ENCODE measurements at regions not wholly inside any gene's neighbourhood (a gene's known extent, or its start where the extent isn't known, plus 50 kb on each side); places are given as distances from the start of the nearest gene placed in this dataset.

DNA sequence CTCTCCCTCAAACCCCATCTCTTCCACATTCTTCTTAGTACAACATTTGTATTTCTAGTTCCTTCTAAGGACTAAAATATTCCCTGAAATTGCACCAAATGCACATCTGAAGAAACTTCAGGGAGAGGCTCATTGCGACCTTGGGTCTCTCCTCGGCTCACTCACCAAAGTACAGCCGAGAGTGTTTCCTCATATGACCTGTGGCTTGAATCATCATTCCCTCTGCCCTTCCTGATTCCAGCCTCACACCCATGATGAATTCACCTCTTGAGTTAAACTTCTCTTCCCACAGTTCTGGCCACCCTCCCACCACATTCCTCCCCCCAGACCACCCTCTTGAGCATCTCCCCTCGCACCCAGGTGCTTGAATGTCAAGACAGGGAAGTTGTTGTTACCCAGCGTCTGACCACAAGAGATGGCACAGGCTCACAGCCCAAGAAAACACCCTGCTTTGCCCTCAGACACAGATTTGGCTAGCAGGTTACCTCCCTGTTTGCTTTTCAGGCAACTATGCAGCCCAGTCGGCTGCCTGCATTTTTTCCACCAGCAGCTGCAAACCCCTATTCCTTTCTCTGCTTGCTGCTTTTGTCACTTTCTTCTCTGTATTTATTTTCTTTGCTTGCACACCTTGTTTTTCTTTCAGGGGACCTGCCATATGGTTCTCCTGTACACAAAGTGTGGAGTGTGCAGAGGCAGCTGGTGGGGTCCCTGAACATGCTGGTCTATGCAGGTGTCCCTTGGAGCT lies 214.8 kb downstream of the SPATA18 start:
- H3K36me3 ChIP-seq (ENCODE audit: control insufficient read depth in 5 of 5, insufficient read depth in 5 of 5, low read length in 5 of 5) = no peaks in the 10 kb centered on the region
- H3K4me3 ChIP-seq (ENCODE audit: low read depth in 1 of 5, low read length in 5 of 5) = no peak overlapping the region
- no peaks in the 10 kb centered on the region for H3K27me3 ChIP-seq (ENCODE audit: control insufficient read depth in 5 of 5, insufficient read depth in 4 of 5, low read length in 5 of 5)
- H3K9me3 ChIP-seq (ENCODE audit: control insufficient read depth in 5 of 5, low read length in 5 of 5) = no peaks in the 10 kb centered on the region
- no peak overlapping the region for H3K9ac ChIP-seq (ENCODE audit: low read length in 5 of 5)
- H3K4me1 ChIP-seq (ENCODE audit: control insufficient read depth in 5 of 5, insufficient read depth in 5 of 5, low read length in 5 of 5) = peaks cover 2 to 15% (median 6%) of the 10 kb centered on the region in 5 donors
- H3K27ac ChIP-seq (ENCODE audit: low read depth, low read length) = no peak overlapping the region

DNA sequence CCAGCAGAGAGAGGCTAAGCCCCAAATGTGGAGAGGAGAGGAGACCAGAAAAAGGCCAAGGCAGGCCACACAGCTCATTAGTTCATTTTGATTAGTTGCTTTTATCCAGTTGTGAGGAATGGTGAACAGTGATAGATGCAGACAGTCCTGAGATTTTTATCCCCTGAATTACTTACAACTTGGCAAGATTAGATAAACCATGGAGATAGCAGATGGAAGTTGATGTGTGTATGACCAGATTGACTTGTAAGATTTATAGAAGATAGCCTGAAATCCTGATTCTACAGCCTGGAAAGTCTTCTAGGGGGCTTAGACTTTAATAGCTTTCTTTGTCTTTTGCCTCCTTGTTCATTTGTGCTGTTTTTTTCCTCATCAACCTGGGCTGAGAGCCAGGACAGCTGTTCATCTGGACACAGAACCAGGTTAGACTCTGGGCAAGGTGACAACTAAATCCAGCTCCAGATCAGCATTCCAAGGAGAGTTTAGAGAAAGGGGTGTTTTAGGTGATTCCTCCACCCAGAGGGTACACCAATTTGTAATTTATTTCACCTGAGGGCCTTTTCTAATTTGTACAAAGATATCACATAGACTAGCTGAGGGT lies 215.5 kb downstream of the SPATA18 start:
- H3K27ac ChIP-seq (ENCODE audit: low read depth, low read length) = no peak overlapping the region
- H3K4me3 ChIP-seq (ENCODE audit: low read depth in 1 of 5, low read length in 5 of 5) = no peak overlapping the region
- H3K9ac ChIP-seq (ENCODE audit: low read length in 5 of 5) = no peak overlapping the region
- H3K4me1 ChIP-seq (ENCODE audit: control insufficient read depth in 5 of 5, insufficient read depth in 5 of 5, low read length in 5 of 5) = peaks cover 0 to 10% (median 2%) of the 10 kb centered on the region in 5 donors
- H3K9me3 ChIP-seq (ENCODE audit: control insufficient read depth in 5 of 5, low read length in 5 of 5) = no peaks in the 10 kb centered on the region
- H3K36me3 ChIP-seq (ENCODE audit: control insufficient read depth in 5 of 5, insufficient read depth in 5 of 5, low read length in 5 of 5) = no peaks in the 10 kb centered on the region
- no peaks in the 10 kb centered on the region for H3K27me3 ChIP-seq (ENCODE audit: control insufficient read depth in 5 of 5, insufficient read depth in 4 of 5, low read length in 5 of 5)

DNA sequence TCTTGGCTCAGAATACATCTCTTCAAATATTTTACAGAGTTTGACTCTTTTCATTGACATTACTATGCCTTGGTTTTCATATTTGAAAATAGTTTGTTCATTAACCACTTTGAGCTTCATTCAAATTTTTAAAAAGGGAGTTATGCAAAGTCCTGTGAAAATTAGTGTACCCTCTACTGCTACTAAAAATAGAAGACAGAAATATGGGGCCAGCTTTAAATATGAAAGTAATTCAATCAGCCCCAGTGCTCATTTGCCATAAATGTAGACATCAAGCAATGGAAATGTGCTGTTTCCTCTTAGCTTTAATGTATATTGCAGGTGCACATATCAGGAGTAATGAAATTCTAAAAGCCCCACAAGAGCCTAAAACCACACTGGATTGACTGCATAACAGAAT lies 218.7 kb downstream of the SPATA18 start:
- H3K27ac ChIP-seq (ENCODE audit: low read depth, low read length) = no peak overlapping the region
- H3K36me3 ChIP-seq (ENCODE audit: control insufficient read depth in 5 of 5, insufficient read depth in 5 of 5, low read length in 5 of 5) = no peaks in the 10 kb centered on the region
- H3K4me3 ChIP-seq (ENCODE audit: low read depth in 1 of 5, low read length in 5 of 5) = no peak overlapping the region
- H3K9me3 ChIP-seq (ENCODE audit: control insufficient read depth in 5 of 5, low read length in 5 of 5) = peaks cover 0 to 5% (median 3%) of the 10 kb centered on the region in 5 donors
- H3K27me3 ChIP-seq (ENCODE audit: control insufficient read depth in 5 of 5, insufficient read depth in 4 of 5, low read length in 5 of 5) = no peaks in the 10 kb centered on the region
- H3K9ac ChIP-seq (ENCODE audit: low read length in 5 of 5) = no peak overlapping the region
- H3K4me1 ChIP-seq (ENCODE audit: control insufficient read depth in 5 of 5, insufficient read depth in 5 of 5, low read length in 5 of 5) = no peaks in the 10 kb centered on the region

DNA sequence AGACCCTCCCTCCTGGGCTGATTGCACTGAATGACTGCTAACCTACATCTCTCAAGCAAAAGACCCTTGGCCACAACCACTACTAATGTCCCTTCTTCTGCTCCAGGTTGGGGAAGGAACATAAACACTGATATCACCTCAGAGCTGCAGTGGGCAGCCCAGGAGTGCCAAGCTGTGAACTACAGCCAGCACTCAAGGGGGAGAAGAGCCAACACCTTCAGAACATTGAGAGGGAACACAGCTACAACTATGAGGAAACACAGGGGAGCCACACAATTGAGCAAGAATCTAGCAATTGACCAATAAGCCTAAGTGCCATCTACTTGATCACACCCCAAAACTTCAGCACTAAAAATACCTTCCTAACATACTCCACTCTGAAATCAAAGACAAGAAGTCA lies 222.8 kb downstream of the SPATA18 start:
- H3K4me3 ChIP-seq (ENCODE audit: low read depth in 1 of 5, low read length in 5 of 5) = no peak overlapping the region
- H3K27ac ChIP-seq (ENCODE audit: low read depth, low read length) = no peak overlapping the region
- no peak overlapping the region for H3K9ac ChIP-seq (ENCODE audit: low read length in 5 of 5)
- H3K27me3 ChIP-seq (ENCODE audit: control insufficient read depth in 5 of 5, insufficient read depth in 4 of 5, low read length in 5 of 5) = no peaks in the 10 kb centered on the region
- no peaks in the 10 kb centered on the region for H3K36me3 ChIP-seq (ENCODE audit: control insufficient read depth in 5 of 5, insufficient read depth in 5 of 5, low read length in 5 of 5)
- no peaks in the 10 kb centered on the region for H3K4me1 ChIP-seq (ENCODE audit: control insufficient read depth in 5 of 5, insufficient read depth in 5 of 5, low read length in 5 of 5)
- peaks cover 0 to 16% (median 6%) of the 10 kb centered on the region in 5 donors for H3K9me3 ChIP-seq (ENCODE audit: control insufficient read depth in 5 of 5, low read length in 5 of 5)

DNA sequence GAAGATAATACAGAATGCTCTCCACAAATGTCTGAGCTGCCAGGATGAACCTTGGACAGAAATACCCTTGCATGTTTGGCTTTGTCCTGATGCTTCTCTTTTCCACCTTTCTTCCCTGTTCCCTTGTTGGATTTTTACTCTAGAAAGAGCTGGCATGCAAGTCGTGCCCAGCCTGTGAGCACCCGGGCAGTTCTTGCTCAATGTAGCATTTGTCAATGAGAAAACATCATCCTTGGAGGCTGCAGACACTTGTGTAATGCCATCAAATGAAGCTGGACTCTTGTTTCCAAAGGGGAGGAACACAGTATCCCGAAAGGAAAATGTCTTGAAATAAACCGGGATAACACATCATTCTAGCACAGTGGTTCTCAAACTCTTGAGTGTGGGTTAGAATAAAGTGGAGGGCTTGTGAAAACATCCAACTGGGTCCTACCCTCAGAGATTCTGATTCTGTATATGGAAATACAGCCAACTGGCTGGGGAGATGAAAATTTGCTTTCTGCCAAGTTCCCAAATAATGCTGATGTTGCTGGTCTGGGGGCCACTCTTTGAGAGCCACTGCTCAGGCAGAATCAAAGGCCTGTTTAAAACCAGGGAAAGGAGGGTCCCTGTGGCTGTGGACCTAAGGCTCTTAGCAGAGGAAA lies 237.2 kb downstream of the SPATA18 start:
- no peaks in the 10 kb centered on the region for H3K36me3 ChIP-seq (ENCODE audit: control insufficient read depth in 5 of 5, insufficient read depth in 5 of 5, low read length in 5 of 5)
- H3K9ac ChIP-seq (ENCODE audit: low read length in 5 of 5) = no peak overlapping the region
- H3K4me3 ChIP-seq (ENCODE audit: low read depth in 1 of 5, low read length in 5 of 5) = no peak overlapping the region
- no peaks in the 10 kb centered on the region for H3K9me3 ChIP-seq (ENCODE audit: control insufficient read depth in 5 of 5, low read length in 5 of 5)
- H3K27ac ChIP-seq (ENCODE audit: low read depth, low read length) = no peak overlapping the region
- H3K27me3 ChIP-seq (ENCODE audit: control insufficient read depth in 5 of 5, insufficient read depth in 4 of 5, low read length in 5 of 5) = no peaks in the 10 kb centered on the region
- H3K4me1 ChIP-seq (ENCODE audit: control insufficient read depth in 5 of 5, insufficient read depth in 5 of 5, low read length in 5 of 5) = no peaks in the 10 kb centered on the region

GRCh38 chr4:52290466-52290865 lies 239.4 kb downstream of the SPATA18 start:
- Histone ChIP-seq H3K36me3 (ENCODE audit: control insufficient read depth in 5 of 5, insufficient read depth in 5 of 5, low read length in 5 of 5) (no peaks in the 10 kb centered on the region), H3K9ac (ENCODE audit: low read length in 5 of 5) (no peak overlapping the region), H3K4me1 (ENCODE audit: control insufficient read depth in 5 of 5, insufficient read depth in 5 of 5, low read length in 5 of 5) (no peaks in the 10 kb centered on the region), H3K9me3 (ENCODE audit: control insufficient read depth in 5 of 5, low read length in 5 of 5) (no peaks in the 10 kb centered on the region), H3K4me3 (ENCODE audit: low read depth in 1 of 5, low read length in 5 of 5) (no peak overlapping the region), H3K27ac (ENCODE audit: low read depth, low read length) (no peak overlapping the region), H3K27me3 (ENCODE audit: control insufficient read depth in 5 of 5, insufficient read depth in 4 of 5, low read length in 5 of 5) (no peaks in the 10 kb centered on the region)

DNA sequence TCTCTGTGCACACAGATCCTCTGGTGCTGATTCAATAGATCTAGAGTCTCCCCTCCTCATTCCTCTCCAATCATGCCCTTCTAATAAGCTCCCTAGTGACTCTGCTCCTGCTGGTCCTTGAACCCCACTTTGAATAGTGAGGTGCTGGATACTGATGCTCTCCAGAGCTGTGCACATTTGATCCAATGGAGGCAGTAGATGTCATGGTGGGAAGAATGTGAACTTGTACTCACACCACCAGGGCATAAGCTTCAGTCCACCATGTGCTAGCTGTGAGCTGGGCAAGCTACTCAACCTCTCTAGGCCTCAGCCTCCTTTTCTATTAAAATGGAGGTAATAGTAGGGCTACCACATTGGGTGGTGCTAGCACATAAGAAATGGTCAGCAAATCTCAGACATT lies 241.1 kb downstream of the SPATA18 start:
- no peaks in the 10 kb centered on the region for H3K27me3 ChIP-seq (ENCODE audit: control insufficient read depth in 5 of 5, insufficient read depth in 4 of 5, low read length in 5 of 5)
- H3K36me3 ChIP-seq (ENCODE audit: control insufficient read depth in 5 of 5, insufficient read depth in 5 of 5, low read length in 5 of 5) = no peaks in the 10 kb centered on the region
- H3K4me1 ChIP-seq (ENCODE audit: control insufficient read depth in 5 of 5, insufficient read depth in 5 of 5, low read length in 5 of 5) = no peaks in the 10 kb centered on the region
- H3K27ac ChIP-seq (ENCODE audit: low read depth, low read length) = no peak overlapping the region
- H3K9ac ChIP-seq (ENCODE audit: low read length in 5 of 5) = no peak overlapping the region
- H3K4me3 ChIP-seq (ENCODE audit: low read depth in 1 of 5, low read length in 5 of 5) = no peak overlapping the region
- H3K9me3 ChIP-seq (ENCODE audit: control insufficient read depth in 5 of 5, low read length in 5 of 5) = no peaks in the 10 kb centered on the region

- H3K27ac ChIP-seq (ENCODE audit: low read depth, low read length) = no peak overlapping the region
Measured at GRCh38 chr4:52296341-52296740, 245.2 kb downstream of the SPATA18 start.

DNA sequence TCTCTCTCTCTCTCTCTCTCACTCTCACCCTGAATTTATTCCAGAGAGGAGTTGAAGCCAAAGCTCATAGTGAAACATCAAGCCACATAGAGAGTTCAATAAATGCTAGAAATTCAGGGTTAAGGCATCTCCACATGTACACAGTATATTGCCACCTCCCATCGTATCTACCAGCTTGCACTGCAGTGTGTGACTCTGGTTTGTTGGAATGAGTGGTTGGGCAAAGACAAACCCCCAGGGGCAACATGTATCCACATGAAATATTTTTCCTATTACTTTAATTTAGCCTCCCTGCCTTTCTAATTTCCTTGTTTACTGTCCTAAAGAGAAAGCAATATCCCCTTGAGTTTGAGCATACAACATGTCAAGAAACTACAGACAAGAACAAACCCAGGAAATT lies 247.3 kb downstream of the SPATA18 start:
- Histone ChIP-seq H3K4me1 (ENCODE audit: control insufficient read depth in 5 of 5, insufficient read depth in 5 of 5, low read length in 5 of 5) (no peaks in the 10 kb centered on the region), H3K9ac (ENCODE audit: low read length in 5 of 5) (no peak overlapping the region), H3K4me3 (ENCODE audit: low read depth in 1 of 5, low read length in 5 of 5) (no peak overlapping the region), H3K36me3 (ENCODE audit: control insufficient read depth in 5 of 5, insufficient read depth in 5 of 5, low read length in 5 of 5) (no peaks in the 10 kb centered on the region), H3K9me3 (ENCODE audit: control insufficient read depth in 5 of 5, low read length in 5 of 5) (no peaks in the 10 kb centered on the region), H3K27me3 (ENCODE audit: control insufficient read depth in 5 of 5, insufficient read depth in 4 of 5, low read length in 5 of 5) (no peaks in the 10 kb centered on the region), H3K27ac (ENCODE audit: low read depth, low read length) (no peak overlapping the region)

More at GRCh38 chr4:52296341-52296740, 245.2 kb downstream of the SPATA18 start:
- H3K36me3 ChIP-seq (ENCODE audit: control insufficient read depth in 5 of 5, insufficient read depth in 5 of 5, low read length in 5 of 5) = no peaks in the 10 kb centered on the region
- no peak overlapping the region for H3K4me3 ChIP-seq (ENCODE audit: low read depth in 1 of 5, low read length in 5 of 5)
- H3K27me3 ChIP-seq (ENCODE audit: control insufficient read depth in 5 of 5, insufficient read depth in 4 of 5, low read length in 5 of 5) = no peaks in the 10 kb centered on the region
- no peak overlapping the region for H3K9ac ChIP-seq (ENCODE audit: low read length in 5 of 5)
- H3K4me1 ChIP-seq (ENCODE audit: control insufficient read depth in 5 of 5, insufficient read depth in 5 of 5, low read length in 5 of 5) = no peaks in the 10 kb centered on the region
- no peaks in the 10 kb centered on the region for H3K9me3 ChIP-seq (ENCODE audit: control insufficient read depth in 5 of 5, low read length in 5 of 5)

DNA sequence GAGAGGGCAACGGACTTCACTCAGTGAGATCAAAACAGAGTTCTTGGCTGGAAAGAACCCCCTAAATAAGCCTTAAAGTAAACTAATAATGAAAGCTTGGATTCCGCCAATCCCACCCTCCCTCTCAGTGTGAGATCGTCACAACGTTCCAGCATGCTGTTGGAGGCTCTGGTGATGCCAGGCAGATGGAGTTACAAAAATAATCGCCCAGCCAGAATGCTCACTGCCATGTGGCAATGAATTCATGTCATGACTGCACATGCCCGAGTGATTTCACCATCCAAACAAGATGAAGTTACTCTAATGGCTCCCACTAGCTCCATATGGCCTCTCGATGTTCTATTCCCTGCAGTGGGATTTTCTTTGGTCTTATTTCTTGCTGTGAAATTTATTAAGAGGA lies 248.0 kb downstream of the SPATA18 start:
- Histone ChIP-seq H3K4me3 (ENCODE audit: low read depth in 1 of 5, low read length in 5 of 5) (no peak overlapping the region), H3K36me3 (ENCODE audit: control insufficient read depth in 5 of 5, insufficient read depth in 5 of 5, low read length in 5 of 5) (no peaks in the 10 kb centered on the region), H3K27me3 (ENCODE audit: control insufficient read depth in 5 of 5, insufficient read depth in 4 of 5, low read length in 5 of 5) (no peaks in the 10 kb centered on the region), H3K9me3 (ENCODE audit: control insufficient read depth in 5 of 5, low read length in 5 of 5) (no peaks in the 10 kb centered on the region), H3K27ac (ENCODE audit: low read depth, low read length) (no peak overlapping the region), H3K9ac (ENCODE audit: low read length in 5 of 5) (no peak overlapping the region), H3K4me1 (ENCODE audit: control insufficient read depth in 5 of 5, insufficient read depth in 5 of 5, low read length in 5 of 5) (no peaks in the 10 kb centered on the region)

Measured in subcutaneous abdominal adipose tissue (tissue), 5 donors.